GM19372 (cell line): ENCODE measurements at regions not wholly inside any gene's neighbourhood (a gene's known extent, or its start where the extent isn't known, plus 50 kb on each side); places are given as distances from the start of the nearest gene placed in this dataset.

Source experiments
- ATAC-seq: cut with Tn5 transposase; IDR thresholded peaks from one replicate; pipeline ENCODE4 v1.9.1; 2021; ENCODE audit warnings: mild to moderate bottlenecking, low read depth, moderate library complexity; ENCODE audit not compliant: unreplicated experiment

DNA sequence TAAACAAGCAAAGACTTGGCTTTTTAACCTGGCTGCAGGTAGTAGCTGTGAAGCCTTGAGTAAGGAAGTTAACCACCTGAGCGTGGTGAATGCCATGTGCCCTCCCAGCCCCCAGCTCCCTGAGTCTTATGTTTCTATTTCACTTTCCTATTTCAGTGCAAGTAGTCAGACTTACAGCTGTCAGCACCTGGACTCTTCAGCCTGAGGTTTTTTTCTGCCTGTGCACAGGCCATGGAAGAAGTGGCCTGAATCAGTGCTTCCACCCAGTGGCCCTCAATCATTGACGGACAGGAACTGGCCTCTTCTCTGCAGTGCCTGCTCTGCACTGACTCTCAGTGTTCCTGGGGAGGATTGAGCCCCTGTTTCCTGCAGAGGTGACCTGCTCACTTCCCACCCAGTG, 796.4 kb downstream of the MED13L start:
- ATAC-seq: no peak

DNA sequence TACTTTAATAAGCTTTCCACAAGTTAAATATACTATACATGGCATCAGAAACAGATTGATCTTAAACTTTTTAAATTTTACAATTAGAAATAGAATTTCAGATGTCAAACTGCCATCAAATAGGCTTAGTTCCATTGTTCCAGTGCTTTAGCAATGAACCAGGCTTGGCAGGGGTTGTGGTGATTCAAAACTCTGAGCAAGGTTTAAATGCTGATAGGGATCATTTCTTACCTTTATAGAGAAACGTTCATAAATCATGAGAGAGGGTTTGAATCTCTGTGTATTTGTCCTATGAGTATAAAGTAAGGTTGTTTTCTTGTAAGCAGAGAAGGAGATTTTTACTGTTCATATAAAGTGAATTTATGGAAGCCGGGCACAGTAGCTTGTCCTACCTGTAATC, 794.5 kb upstream of the TBX3 start:
- ATAC-seq: no peak

DNA sequence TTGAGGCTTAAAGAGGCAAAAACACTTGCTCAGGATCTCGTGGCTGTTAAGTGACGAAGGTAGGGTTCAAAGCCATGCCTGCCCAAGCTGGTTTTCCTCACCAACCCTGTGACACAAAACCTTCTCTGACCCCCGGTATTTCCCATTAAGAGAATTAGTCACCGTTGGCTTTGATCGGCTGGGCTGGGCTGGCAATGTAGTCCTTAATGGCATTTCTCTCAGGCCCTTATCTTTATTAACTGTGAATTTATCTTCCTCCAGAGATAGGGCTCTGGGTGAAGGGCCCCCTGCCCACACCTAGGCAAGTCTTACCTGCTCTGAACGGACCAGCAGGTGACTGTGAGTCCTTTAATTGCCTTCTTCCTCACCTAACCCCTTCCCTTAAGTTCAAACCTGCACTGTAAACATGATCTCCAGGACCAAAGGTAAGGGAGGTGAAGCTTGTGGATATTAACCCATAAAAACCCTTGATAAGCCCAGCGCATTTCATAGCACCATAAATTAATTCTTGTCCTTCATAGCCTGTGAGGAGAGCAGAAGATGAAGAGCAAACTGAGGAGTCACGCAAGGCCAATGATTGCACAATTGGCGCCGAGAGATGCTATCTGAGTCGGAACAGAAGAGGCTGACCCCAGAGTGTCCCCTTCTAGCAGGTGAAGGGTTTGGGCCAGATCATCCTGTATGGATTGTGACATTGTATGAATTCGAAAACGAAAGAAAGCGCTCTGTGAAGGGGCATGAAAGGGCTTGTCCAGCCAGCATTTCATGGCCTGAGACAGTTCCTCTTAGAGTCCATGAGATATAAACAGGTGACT, 790.8 kb upstream of the TBX3 start:
- no peak for ATAC-seq

DNA sequence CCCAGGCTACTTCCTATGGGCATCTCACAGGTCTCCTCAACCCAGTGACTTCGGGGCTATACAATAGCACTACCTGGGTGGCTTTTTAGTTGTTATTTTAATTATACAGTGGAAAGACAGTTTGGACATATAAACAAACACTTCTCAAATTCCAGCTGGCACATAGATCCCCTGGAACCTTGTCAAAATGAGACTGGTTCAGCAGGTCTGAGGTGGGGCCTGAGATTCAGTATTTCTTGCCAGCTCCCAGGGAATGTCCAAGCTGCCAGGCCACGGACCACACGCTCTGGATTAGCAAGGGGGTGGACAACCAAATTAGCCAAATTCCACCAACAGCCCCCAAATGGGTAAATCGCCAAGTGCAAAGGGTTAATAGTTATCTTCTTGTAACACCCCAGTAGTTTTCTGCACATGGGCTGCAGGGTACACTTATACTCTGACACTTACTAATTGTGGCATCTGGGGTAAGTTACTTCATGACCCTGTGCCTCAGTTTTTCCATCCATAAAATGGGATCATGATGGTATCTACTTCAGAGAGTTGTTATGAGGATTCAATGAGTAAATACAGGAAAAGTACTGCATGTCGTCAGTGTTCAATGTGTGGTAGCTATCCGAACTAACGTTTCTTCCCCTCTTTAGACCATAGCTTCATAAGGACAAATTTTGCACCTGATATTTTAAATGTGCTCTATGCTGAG, 789.4 kb upstream of the TBX3 start:
- ATAC-seq: no peak

DNA sequence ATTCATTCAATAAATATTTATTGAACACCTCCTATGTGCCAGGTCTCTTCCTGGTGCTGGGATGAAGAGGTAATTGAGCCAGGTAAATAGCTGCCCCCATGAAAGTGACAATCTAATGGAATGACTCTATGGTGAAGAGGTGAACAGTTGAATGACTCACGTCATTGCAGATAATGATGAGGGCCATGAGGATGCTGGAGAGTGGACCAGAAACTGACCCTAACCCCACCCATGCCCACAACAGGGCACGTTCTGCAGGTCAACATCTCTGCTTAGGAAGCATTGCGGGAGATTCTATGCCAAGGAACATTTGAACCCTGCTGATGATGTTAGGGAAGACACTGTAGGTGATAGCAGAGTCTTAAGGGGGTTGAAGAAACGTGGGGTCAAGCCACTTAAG, 788.9 kb upstream of the TBX3 start:
- ATAC-seq: no peak

DNA sequence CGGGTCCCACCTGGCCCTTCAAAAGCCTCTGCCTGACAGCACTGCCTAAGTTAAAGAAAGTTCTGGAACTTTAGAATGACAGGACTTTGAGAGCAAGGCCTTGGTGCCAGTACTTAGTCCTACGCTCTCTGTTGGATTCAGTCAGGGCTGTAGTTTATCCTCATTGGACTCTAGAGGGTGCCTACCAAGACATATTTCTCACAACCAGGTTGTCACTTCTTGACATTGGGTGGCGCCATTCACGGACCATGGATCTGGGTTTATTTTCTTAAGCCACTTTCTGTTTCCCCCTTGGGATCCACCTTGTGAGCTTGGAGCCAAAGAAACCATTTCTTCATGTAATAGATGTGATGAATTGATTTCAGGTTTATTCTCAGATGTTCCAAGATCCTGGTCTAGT, 787.0 kb upstream of the TBX3 start:
- no peak for ATAC-seq

DNA sequence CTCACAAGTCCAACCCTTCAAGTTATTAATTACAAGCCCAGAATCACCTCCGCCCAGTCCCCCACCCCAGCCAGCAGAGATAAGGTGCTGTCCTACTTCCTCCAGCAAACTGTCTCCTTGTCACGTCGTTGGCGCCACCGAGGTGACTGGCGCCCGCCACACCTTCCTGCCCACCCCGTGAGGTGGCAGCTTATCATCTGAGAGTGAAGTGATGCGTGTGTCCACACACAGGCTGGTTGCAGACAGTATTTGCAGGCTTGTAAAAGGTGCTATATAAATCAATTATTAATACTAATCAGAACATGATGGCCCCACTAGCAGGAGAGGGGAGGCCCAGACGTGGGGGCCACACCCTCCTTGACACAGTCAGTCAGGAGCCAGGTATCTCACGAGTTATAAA, 786.6 kb upstream of the TBX3 start:
- no peak for ATAC-seq

DNA sequence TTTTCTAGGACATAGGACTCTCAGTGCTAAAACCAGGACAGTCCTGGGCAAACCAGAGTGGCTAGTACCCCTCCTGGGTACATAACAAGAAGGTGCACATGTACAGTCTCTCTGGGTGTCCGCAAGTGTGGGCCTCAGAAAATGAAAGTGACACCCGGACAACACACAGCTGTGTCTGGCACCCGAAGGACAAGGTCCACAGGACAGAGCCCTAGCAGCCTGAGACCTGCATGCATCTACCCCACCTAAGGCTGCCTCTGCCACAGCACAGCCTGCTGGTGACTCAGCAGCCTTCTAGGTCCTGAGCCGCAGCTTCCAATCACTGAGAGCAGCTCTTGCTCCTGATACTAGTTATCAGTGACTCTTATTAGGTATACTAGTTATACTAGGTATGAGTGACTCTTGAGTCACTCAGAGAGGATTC, 784.1 kb upstream of the TBX3 start:
- ATAC-seq: no peak

DNA sequence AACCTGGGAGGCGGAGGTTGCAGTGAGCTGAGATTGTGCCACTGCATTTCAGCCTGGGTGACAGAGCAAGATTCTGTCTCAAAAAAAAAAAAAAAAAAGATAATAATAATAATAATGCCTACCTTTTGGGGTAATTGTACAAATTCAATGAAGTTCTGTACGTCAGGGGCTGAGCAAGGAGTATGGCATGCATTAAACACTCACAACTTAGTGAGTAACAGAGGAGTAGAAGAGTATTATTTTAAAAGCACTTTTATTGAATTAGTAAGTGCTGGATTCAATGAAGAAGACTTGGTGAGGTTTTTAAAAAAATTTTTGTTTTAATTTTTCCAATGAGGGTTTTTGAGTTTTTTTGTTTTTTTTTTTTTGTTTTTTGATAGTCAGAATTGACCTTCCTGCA, 783.6 kb upstream of the TBX3 start:
- ATAC-seq: no peak

DNA sequence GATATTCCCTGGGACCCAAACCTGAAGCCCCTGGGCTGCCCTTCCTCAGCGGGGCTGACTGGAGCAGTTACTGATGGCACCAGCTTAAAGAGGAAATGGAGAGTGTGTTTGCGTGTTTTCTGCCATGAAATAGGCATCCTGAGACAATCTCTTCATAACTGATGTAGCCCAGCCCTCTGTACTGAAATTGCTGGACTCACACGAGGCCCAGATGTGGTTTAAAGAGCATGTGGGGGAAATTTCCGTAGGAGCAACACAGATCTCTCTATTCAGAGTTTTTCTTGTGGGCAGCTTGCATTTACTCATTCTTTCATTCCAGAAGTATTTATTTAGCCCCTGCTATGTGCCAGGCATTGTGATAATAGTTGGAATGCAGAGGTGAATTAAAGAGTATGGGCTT, 782.1 kb upstream of the TBX3 start:
- ATAC-seq: no peak

DNA sequence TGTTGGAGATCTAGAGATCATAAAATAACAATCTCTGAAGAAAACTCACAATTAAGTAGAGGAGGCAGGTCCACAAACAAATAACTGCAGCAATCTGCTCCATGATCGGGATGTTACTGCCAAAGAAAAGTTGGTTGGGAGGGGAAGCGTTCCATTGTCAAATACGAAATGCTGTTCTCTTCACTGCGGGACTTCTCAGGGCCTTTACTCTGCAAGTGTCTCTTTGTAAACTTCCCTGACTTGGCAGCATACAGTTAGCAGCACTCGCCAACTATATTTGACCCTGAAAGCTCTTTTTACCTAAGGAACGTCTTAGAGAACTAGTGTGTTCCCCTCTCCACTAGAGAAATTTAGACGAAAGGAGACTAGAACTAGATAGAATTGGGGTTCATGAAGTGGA, 780.7 kb upstream of the TBX3 start:
- ATAC-seq: no peak

DNA sequence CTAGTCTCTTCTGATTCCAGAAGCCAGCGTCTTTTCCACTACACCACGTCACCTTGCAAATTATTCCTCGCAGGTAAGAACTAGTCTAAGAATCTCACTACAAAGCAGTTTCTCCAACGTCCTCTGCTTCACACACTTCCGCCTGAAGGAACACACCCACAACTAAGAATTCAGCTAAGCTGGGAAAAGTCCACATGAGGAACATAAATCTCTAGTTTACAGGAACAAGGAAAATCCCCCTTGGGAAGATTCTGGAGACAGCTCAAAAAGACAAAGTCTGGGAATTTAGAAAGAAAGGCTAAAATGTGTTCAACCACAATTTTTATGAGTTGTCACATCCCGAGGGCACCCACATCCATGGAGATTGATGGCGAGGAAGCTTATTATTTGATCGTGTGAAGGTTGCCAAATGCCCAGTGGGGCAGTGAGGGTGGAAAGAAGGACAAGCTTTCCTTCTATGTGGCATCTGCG, 780.2 kb upstream of the TBX3 start:
- ATAC-seq: no peak

DNA sequence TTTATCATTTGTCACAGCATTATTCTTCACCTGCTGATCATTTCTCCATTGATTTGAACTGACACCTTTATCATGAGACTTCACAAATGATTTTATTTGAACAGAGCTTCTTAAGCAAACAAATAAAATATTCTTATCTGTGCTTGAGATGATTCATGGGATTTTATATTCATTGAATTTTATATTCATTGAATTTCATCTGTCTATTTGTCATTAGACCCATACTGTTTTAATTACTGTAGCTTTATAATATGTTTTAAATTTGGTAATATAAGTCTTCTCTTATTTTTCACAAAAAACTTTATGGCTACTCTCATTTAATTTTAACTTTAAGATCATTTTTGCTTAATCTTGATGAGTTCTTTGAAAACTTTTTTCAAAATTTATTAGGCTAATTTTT, 777.4 kb upstream of the TBX3 start:
- no peak for ATAC-seq

DNA sequence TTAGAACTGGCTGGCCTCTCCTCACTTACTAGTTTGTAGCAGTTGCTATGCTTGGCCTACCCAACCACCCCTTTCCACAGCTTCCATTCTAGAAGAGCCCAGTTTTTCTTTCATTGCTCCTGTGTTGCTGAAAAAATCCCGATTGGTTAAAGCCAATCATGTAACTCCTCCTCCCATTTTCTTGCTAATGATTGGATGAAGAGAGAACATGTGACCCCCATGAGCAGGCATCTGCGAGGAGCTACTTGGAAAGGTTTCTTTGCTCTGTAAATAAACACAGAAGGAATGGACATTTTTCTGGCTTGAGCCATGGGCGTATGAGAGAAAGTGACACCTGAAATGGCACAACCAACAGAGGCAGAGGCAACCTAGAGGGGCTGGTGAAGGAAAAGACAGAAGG, 773.8 kb upstream of the TBX3 start:
- ATAC-seq: no peak

DNA sequence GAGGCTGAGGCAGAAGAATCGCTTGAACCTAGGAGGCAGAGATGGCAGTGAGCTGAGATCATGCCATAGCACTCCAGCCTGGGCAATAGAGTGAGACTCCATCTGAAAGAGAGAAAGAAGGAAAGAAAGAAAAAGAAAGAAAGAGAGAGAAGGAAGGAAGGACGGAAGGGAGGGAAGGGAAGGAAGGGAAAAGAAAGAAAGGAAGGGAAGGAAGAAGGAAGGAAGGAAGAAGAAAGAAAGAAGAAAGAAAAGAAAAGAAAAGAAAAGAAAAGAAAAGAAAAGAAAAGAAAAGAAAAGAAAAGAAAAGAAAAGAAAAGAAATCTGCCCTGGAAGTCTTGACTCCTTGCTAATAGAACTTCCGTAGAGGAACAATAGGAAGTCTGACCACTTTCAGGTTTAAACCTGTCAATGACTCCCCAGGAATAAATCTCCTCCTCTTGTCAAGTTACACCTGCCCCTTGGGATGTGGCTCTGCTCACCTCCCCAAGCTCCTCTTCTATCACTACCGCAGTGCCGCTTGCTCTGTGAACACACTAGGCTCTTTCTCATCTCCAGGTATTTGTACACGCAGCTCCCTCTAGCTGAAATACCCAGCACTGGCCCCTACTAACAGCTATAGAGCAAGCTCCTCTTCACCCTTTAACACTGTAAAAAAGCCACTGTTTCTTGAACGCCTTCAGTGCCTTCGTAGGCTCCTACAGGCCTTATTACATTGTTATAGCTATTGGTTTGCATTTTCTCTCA, 773.1 kb upstream of the TBX3 start:
- no peak for ATAC-seq

DNA sequence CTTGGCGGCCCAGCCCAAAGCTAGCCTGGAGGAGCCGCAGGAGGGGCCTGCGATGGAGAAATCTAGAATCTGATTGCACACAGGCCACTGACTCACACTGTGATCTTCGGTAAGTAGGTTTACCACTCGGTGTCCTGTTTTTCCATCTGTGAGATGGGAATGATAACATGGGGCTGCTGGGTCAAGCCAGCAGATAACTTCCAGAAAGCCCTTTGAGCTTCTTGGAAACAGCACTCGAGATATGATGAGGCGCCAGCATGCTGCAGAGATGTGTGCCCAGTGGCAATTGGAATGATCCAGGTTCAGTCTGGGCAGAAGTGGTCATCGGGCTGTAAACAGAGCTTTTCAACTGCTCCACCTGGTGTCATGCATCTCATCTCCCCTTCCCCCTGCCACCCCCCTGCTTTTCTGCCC, 771.3 kb upstream of the TBX3 start:
- ATAC-seq: no peak

DNA sequence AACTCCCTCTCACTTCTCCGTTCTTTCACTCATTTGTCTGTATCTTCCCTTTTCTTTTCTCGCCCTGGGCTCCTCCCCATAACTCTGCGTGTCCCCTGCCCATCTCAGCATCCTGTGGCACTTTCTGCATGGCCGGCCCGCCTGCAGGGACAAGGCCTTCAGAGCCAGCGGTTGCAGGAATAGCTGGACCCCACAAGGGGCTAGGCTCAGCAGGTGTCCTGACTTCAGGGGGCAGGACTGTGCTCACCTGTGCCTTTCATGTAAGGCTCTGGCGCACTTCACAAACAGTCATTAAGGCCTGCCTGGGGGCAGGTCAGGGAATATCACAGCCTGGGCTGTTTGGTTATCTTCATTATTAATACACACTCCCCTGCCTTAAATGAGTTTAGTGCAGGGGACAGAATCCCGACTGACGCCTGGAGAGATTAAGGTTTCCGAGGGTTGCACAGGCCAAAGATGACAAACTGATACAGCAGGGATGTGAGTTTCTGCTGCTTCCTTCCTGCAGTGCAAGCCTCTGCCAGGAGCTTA, 768.8 kb upstream of the TBX3 start:
- ATAC-seq: no peak

DNA sequence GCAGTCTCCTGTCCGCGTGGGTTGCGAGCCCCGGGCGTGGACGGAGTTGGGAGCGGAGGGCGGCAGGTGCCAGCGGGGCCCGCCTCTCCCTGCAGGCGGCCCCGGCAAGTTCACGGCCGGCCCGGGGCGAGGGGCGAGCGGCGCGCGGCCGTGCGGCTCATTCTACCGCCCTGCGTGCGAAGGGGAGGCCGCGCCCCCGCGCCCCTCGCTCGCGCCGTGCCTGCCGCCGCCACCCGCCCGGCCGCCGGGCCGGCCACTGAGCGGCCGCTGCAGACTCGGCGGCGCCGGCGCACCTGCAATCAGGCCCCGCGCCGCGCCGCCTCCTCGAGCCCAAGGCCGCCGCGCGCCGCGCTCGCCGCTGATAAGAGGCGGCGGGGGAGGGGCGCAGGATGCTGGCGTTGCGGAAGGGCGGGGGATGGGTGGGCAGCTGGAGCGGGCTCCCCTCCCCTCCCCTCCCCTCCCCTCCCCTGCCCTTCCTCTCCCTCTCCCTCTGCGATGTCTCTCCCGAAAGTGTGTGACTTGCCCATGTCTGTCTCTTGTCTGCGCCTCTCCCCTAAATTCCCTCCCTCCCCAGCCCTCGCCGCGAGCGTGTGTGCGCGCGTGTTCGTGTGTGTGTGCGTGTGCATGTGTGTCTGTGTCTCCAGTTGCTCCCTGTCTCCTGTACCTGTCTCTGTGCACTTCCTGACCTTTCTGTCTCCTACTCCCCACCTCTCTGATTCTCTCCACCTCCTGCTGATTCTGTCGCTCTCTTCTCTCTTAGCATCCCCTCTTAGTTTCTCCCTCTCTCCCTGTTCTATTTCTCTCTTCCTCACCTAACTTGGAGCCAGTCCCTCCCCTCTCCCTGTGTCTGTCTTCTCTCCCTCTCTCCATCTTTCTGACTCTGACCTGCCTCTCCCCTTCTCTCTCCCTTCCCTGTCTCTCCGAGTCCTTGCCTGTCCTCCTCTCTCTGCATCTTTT, 768.1 kb upstream of the TBX3 start:
- no peak for ATAC-seq

DNA sequence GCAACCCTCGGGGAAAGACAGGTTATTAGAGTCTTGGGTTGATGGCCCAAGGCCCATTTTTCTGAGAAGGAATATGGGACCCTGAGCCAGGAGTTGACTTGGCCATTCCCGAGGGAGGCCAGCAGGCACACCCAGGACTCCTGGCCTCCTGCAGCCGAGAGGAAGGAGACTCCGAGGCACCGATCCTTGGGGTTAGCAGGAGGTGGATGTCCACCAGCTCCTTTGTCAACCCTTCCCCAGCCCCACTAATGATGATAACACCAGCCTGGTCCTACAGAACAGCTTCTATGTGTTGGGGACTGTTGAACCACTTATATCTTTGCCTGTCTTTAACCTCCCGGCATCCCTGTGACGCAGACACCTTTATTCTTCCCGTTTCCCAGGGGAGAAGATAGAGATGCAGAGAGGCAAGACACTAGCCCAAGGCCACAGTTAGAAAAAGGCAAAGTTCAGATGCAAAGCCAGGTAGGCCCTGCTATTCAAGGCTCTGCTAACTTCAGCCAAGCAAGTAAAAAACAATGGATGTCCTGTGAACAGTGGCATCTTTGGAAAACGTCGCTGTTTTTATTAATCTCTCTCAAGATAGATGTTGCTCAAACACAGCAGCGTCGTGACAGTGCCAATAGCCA, 767.3 kb upstream of the TBX3 start:
- ATAC-seq: no peak

DNA sequence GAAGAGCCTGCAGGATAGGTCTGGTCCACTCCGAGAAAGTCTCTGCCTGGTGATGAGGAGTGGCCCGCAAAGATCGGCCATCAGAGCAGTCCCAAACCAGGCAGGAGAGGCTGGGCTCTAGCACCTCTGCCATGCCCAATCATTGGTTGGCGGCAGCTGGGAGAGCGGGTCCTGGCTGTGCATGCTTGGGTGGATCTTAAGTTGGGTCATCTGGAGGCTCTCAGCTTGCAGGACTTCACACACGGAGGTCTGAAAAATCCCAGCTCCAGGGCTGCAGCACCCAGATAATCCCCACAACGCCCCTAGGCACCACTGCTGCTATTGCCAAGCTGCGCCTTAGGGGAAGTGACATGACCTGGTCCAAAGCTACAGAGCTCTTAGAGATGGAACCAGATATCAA, 766.7 kb upstream of the TBX3 start:
- no peak for ATAC-seq
